ENCODE measurements at regions not wholly inside any gene's neighbourhood (a gene's known extent, or its start where the extent isn't known, plus 50 kb on each side); places are given as distances from the start of the nearest gene placed in this dataset.

GRCh38 chr9:13885258-13885657 lies 428.7 kb downstream of the NFIB start:
- TF ChIP-seq PRDM4 (tag by site-specific recombination; IDR thresholded peaks at IDR 0.05) (no peak), ZBTB1 (tag by site-specific recombination; IDR thresholded peaks at IDR 0.05) (no peak), ZNF704 (tag by site-specific recombination; IDR thresholded peaks at IDR 0.05) (no peak), KLF10 (tag by site-specific recombination; IDR thresholded peaks at IDR 0.05) (no peak), ZNF654 (tag by site-specific recombination; IDR thresholded peaks at IDR 0.05; ENCODE audit: low read depth) (no peak), CTCF (tag by site-specific recombination; IDR thresholded peaks at IDR 0.05) (no peak), ZSCAN5A (tag by site-specific recombination; IDR thresholded peaks at IDR 0.05) (no peak), ZNF624 (tag by site-specific recombination; IDR thresholded peaks at IDR 0.05) (no peak)

Data from HEK293 (cell line).